GM19351 (cell line): ENCODE measurements at regions not wholly inside any gene's neighbourhood (a gene's known extent, or its start where the extent isn't known, plus 50 kb on each side); places are given as distances from the start of the nearest gene placed in this dataset.
"Not testable (repeated sequence)": the region's sequence is repeated elsewhere in the genome, so short reads cannot be mapped to it uniquely, and the experiment has no call there.

Experiments used
- ATAC-seq: cut with Tn5 transposase; IDR thresholded peaks from one replicate; pipeline ENCODE4 v1.9.1; 2021; ENCODE audit warnings: mild to moderate bottlenecking, moderate library complexity; ENCODE audit not compliant: unreplicated experiment

- no peak for ATAC-seq
These were observed 1054.3 kb upstream of the SLC39A10 start for GRCh38 chr2:194602750-194603149.

GRCh38 chr2:194591192-194591591, 1065.8 kb upstream of the SLC39A10 start:
- ATAC-seq, result no peak

DNA sequence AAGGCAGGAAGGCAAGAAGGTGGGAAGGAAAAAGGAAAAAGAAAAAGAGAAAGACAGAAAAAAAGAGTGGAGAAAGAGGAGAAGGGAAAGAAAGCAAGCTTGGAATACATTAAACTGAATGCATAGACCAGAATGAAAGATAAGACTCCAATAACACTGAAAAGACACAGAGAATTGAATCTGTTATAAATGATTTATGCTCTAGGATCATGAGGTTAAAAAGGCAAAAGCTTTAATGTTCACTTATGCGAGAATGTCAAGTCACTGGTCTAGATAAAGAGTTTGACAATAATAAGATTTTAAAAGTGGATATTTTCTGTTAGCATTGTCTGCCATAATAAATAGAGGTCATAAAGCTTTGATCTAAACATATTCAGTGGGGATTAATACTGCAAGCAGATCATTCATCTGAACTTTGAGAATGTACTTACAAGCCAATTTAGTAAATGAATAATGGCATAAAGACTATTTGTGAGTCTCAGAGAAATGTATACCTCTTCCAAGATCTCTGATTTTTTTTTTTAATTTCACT, 1069.2 kb upstream of the SLC39A10 start:
- no peak for ATAC-seq

DNA sequence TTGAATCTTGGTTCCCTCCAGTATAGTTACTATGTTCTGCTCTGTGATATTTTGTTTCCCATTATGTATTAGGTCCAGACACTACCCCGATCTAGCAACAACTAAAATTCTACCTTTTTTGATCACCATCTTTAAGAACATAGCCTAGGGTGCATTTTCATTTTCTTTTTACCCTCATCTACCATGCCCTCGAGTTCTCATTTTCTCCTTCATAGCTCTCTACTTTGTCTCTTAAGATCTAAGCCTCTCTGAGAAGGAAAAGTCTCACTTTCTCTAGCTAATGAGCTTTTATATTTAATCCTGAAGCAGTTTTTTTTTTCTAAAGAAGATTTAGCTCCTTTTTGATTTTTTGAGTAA, 1089.4 kb upstream of the SLC39A10 start:
- ATAC-seq, result no peak

GRCh38 chr2:194566907-194567660, 1089.9 kb upstream of the SLC39A10 start:
- peak; percentile 59 for ATAC-seq

DNA sequence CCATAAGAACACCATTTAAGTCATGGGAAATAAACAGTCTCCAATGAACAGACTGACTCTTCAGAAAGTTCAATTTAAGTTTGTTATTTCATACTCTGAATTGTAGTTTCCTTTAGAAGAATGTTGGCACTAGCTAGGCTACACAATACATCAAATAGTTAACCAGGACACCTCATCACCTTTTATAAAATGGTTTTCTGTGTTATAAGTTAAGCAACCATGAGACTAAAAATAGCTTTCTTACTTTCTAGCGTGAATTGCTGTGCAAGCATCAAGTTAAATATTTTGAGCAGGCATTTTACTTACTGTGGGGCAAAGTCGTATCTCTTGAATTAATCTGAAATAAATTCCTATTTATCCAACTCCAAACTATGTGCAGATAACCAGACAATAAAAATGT, 1092.6 kb upstream of the SLC39A10 start:
- ATAC-seq, result no peak

DNA sequence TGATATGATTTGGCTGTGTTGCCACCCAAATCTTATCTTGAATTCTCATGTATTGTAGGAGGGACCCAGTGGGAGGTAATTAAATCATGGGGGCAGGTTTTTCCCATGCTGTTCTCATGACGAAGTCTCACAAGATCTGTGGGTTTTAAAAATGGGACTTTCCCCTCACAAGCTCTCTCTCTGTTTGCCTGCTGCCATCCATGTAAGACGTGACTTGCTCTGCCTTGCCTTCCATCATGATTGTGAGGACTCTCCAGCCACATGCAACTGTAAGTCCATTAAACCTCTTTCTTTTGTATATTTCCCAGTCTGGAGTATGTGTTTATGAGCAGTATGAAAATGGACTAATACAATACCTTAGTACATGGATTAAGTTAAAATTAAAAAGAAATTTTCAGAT, 1094.7 kb upstream of the SLC39A10 start:
- no peak for ATAC-seq

GRCh38 chr2:194559964-194560363, 1097.1 kb upstream of the SLC39A10 start:
- no peak for ATAC-seq

GRCh38 chr2:194559523-194559922, 1097.5 kb upstream of the SLC39A10 start:
- no peak for ATAC-seq

DNA sequence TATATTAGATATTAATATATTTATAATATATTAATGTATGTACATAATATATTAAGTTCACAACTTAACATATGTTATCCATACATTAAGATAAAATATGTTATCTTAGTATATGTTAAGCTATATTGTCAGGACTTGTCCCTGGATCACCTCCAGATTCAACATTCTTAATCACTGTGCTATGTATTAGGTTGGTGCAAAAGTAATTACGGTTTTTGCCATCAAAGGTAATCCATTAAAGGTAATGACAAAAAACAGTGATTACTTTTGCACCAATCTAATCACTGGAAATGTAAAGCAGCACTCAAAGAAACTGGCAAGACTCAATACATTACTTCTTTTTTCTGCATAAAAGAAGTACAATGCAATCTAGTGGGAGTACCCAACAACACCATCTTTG, 1099.0 kb upstream of the SLC39A10 start:
- ATAC-seq, result no peak

DNA sequence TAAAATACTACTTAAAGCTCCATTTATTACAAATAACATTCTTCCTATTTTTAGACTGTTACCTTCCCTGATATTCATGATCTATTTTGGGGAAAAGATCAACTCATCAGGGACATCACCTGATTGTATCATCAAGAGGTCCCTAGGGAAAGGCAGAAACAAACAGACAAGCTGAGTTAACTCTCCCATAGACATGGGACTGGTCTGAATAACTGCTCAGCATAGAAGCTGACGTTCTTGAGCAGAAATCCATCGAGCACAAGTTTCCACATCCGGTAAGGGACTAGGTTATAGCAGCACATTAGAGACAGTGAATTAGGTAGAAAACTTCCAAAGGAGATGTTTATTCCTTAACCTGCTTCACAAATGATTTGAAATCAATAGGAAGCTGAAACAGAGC, 1100.4 kb upstream of the SLC39A10 start:
- ATAC-seq, result no peak

DNA sequence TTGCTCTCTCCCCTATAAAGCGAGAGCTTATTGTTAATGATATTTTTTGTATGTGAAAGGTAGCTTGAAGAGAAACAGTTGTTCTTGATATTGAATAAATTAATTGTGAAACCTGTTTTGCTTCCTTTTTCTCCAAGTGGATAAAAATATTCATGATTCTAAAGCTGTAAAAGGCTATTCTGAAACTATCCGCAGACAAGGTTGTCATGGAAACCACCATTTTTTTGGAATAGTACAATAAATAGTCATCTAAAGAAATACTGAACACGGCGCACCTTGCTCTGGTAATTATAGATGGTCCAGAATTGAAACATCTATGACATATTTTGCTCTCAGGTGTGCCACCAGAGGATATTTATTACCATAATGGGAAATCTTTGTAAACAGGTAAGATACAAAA, 1103.0 kb upstream of the SLC39A10 start:
- ATAC-seq, result no peak

- no peak for ATAC-seq
These were observed 1106.3 kb upstream of the SLC39A10 start for GRCh38 chr2:194550702-194551101.

GRCh38 chr2:194549387-194549786, 1107.6 kb upstream of the SLC39A10 start:
- no peak for ATAC-seq

- ATAC-seq, result no peak
These were observed 1111.0 kb upstream of the SLC39A10 start for GRCh38 chr2:194545978-194546377.

DNA sequence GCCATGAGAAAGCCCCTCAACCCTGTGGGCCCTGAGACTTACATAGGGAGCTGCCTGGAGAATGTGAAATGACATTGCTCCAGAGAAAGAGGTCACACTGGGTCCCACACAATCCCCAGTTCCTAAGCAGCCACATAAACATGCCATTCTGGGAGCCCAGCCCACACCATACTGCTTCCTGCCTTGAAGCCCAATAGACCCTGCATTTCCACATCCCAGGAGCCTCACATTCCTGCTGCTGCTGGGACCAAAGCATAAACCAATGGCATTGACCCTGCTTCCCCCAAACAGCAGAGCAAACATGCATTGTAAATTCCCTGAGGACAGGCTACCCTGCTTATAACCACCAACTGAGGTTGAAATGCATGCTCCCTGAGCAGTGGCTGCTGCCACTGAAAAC, 1117.6 kb upstream of the SLC39A10 start:
- no peak for ATAC-seq

DNA sequence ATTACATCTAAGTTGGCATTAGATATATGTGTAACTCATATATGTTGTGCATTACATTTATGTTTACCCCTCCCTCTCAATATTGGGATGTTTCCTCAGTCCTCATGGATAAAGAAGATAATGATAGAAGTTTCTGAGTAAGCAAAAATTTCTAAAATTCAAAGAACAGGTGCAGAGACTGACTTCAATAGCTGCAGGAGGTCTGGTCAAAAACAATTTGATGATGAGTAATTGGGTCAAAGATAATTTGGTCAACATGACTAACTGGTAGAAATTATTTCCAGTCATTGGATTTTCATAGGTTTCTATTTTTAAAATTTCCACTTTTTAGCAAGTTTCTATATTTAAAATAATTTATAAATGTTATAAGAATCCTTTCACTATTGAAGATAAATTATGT, 1130.9 kb upstream of the SLC39A10 start:
- no peak for ATAC-seq

GRCh38 chr2:194514281-194514680, 1142.7 kb upstream of the SLC39A10 start:
- ATAC-seq, result no peak

DNA sequence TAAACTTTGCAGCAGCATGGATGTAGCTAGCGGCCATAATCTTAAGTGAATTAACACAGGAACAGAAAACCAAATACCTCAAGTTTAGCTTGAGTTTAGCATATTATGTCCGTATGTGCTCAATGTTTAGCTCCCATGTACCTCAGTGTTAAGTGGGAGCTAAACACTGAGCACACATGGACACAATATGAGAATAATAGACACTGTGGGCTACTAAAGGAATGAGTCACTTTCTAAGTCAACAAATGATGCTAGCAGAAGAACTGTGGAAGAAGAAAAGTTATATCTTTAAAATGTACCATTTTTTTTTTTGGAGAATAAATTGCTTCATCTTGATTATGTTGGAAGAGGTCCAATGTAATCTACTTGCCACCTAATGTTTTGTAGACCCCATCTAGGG, 1146.0 kb upstream of the SLC39A10 start:
- ATAC-seq, result not testable (repeated sequence)

DNA sequence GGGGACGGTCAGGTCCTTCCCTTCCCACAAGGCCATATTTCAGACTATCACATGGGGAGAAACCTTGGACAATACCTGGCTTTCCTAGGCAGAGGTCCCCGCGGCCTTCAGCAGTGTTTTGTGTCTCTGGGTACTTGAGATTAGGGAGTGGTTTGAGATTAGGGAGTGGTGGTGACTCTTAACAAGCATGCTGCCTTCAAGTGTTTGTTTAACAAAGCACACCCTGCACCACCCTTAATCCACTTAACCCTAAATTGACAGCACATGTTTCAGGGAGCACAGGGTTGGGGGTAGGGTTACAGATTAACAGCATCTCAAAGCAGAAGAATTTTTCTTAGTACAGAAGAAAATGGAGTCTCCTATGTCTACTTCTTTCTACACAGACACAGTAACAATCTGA, 1152.2 kb upstream of the SLC39A10 start:
- not testable (repeated sequence) for ATAC-seq

- ATAC-seq, result no peak
These were observed 1162.0 kb upstream of the SLC39A10 start for GRCh38 chr2:194495046-194495445.

DNA sequence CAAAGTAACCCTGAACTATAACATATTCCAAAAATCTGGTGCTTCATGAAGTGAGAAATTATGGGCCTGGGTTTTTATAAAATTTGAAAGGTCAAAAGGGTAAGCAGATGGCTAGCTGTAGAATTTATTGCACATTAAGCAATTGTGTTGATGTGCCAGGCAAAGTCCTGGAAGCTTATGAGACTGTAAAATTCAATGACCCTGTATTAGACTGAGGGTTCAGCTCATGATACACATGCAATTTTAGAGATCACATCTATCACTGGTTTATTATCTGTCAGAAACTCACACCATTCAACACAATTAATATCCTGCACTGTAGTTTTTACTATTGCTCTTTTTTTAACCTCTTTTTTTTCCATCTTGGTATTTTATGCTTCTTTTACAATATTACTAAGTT, 1162.6 kb upstream of the SLC39A10 start:
- ATAC-seq, result no peak
